Lung (tissue), 11 donors: ENCODE measurements at regions not wholly inside any gene's neighbourhood (a gene's known extent, or its start where the extent isn't known, plus 50 kb on each side); places are given as distances from the start of the nearest gene placed in this dataset.

Experiments
- ATAC-seq: fragments of 200-7000 bp; cut with Tn5 transposase; one replicate; pipeline ENCODE4 v1.9.1; 2020; ENCODE audit warnings: moderate number of reproducible peaks; ENCODE audit not compliant: insufficient read depth, low FRiP score
- DNase-seq, 3 donors: peaks; one replicate each; pipeline ENCODE4 v3.0.0-alpha.2; 2013 to 2017
- H3K27ac ChIP-seq, 2 donors: one replicate each; pipeline ENCODE4 v1.5.1; 2013; ENCODE audit warnings: mild to moderate bottlenecking in 2 of 2, moderate library complexity in 2 of 2, control low read depth in 1 of 2, inconsistent platforms in 1 of 2, low read depth in 1 of 2, low read length in 1 of 2
- H3K27me3 ChIP-seq, 3 donors: one replicate each; pipeline ENCODE4 v1.5.1; 2013; ENCODE audit warnings: low read length in 2 of 3; ENCODE audit not compliant: control insufficient read depth in 3 of 3, insufficient read depth in 3 of 3
- H3K36me3 ChIP-seq, 4 donors: one replicate each; pipeline ENCODE4 v1.5.1; 2013; ENCODE audit warnings: low read length in 4 of 4, mild to moderate bottlenecking in 1 of 4, moderate library complexity in 1 of 4; ENCODE audit not compliant: control insufficient read depth in 4 of 4, insufficient read depth in 4 of 4
- H3K4me1 ChIP-seq, 5 donors: one replicate each; pipeline ENCODE4 v1.5.1; 2013; ENCODE audit warnings: low read length in 5 of 5, mild to moderate bottlenecking in 2 of 5, moderate library complexity in 1 of 5; ENCODE audit not compliant: control insufficient read depth in 5 of 5, insufficient read depth in 5 of 5
- H3K4me3 ChIP-seq: one replicate; pipeline ENCODE4 v1.5.1; 2013; ENCODE audit warnings: mild to moderate bottlenecking, control low read depth, moderate library complexity
- H3K9ac ChIP-seq, 2 donors: one replicate each; pipeline ENCODE4 v1.5.1; 2013; ENCODE audit warnings: low read length in 2 of 2, control low read depth in 1 of 2; ENCODE audit not compliant: insufficient read depth in 1 of 2
- H3K9me3 ChIP-seq, 4 donors: one replicate each; pipeline ENCODE4 v1.5.1; 2013; ENCODE audit warnings: low read length in 3 of 4, mild to moderate bottlenecking in 1 of 4, moderate library complexity in 1 of 4; ENCODE audit not compliant: control insufficient read depth in 4 of 4, insufficient read depth in 3 of 4
- WGBS, 2 donors: extraction: QIAGEN DNeasy Blood & Tissue Kit; methylation state at CpG; one replicate each; pipeline ENCODE4 v1.1.7; 2013; 5-methylcytosine and 5-hydroxymethylcytosine counted together
- TF ChIP-seq, protein P1 (sequence below): IDR thresholded peaks from 2 replicates; pipeline ENCODE4 v1.5.1; 2012; ENCODE audit warnings: mild to moderate bottlenecking; ENCODE audit errors: control extremely low read depth, extremely low read depth
- donor health status: control.
- donor health status: control.
- donor health status: Bipolar disorder and iron deficiency.
- donor health status: healthy.
- donor health status: DM: yes; HTN: yes; CAD: no.

DNA sequence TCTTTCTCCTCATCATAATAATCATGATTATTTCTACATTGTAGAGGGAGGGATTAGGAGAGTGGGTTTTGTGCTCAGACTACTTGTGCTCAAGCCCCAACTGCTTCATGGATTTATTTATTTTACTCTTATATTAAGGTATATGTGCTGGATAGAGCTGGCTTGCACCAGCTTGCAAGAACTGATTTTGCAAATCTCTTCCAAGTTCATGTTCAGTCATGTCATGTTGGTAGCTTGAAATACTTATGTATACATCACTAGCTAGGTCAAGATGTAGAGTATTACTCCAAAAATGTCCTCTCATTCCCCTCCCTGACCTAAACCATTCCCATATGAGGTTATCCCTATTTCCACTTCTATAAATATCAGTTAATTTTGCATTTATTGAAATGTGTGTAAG, 293.9 kb upstream of the RBMS3 start:
- TF ChIP-seq, protein P1, sequence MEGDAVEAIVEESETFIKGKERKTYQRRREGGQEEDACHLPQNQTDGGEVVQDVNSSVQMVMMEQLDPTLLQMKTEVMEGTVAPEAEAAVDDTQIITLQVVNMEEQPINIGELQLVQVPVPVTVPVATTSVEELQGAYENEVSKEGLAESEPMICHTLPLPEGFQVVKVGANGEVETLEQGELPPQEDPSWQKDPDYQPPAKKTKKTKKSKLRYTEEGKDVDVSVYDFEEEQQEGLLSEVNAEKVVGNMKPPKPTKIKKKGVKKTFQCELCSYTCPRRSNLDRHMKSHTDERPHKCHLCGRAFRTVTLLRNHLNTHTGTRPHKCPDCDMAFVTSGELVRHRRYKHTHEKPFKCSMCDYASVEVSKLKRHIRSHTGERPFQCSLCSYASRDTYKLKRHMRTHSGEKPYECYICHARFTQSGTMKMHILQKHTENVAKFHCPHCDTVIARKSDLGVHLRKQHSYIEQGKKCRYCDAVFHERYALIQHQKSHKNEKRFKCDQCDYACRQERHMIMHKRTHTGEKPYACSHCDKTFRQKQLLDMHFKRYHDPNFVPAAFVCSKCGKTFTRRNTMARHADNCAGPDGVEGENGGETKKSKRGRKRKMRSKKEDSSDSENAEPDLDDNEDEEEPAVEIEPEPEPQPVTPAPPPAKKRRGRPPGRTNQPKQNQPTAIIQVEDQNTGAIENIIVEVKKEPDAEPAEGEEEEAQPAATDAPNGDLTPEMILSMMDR, result no peak
- H3K4me1 ChIP-seq, result no peaks in the 10 kb centered on the region
- H3K27ac ChIP-seq, result no peak overlapping the region
- H3K9me3 ChIP-seq, result no peaks in the 10 kb centered on the region
- DNase-seq, result no peak
- H3K27me3 ChIP-seq, result no peaks in the 10 kb centered on the region
- H3K4me3 ChIP-seq, result no peak overlapping the region
- no peak for ATAC-seq
- no peaks in the 10 kb centered on the region for H3K36me3 ChIP-seq
- no peak overlapping the region for H3K9ac ChIP-seq

DNA sequence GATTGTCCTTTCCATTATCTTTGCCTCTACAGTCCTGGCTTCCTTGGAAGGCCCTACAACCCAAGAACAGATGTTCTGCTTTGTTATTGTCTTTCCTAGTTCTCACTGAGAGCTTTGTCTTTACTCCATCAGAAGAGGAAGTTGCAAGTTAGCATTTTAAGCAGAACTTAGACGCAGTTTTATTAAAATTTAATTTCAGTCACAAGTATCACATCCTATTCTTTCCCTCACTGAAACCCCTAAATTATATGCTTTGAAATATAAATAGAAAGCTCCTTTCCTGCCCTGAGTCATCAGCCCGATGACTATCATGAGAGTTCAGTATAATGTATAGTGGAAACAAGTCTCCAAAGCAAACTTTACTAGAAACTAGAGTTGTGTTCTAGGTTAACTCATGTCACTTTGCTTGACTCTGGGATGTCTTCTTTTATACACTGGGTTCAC, 291.2 kb upstream of the RBMS3 start:
- H3K4me1 ChIP-seq, result no peaks in the 10 kb centered on the region
- no peaks in the 10 kb centered on the region for H3K9me3 ChIP-seq
- H3K27ac ChIP-seq, result no peak overlapping the region
- H3K9ac ChIP-seq, result no peak overlapping the region
- H3K4me3 ChIP-seq, result no peak overlapping the region
- H3K27me3 ChIP-seq, result no peaks in the 10 kb centered on the region
- no peaks in the 10 kb centered on the region for H3K36me3 ChIP-seq
- DNase-seq (no peak), ATAC-seq (no peak)
- 30 to 47% methylated on average over 2 of the region's 2 CpGs for WGBS, 2 donors
- TF ChIP-seq, protein P1, result no peak

DNA sequence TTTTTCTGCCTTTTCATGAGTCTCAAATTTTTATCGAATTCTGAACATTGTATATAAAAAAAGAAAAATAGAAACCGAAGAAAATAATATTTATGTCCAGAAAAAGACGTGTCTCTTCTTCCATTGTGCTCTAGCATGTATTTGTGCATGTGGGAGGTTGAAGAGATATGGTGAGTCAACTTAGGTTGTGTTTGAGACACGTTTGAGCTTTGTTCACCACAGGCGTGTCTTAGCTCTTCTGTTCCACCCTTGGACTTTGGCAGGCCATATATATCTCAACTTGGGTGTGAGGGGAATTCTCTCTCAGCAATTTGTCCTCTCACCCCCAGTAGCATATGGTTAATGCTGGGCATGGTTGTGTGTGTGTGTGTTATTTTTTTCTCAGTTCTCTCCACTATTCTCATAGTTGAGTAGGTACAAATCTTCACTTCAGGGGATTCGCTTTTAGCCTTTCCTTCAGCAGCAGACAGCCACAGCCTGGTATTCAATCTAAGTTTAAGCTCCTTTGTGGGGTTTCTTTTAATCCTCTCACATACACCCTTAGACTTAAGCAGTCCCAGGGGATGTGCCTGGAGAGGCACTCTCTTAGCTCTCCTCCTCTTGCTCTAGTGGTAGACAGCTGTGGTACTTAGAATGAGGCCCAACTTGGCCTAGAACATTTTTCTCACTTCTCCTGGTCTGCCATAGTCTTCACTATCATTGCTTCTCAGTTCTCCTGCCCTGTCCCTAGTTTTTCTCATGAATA, 286.5 kb upstream of the RBMS3 start:
- ATAC-seq, result no peak

More for the DNA sequence above, 286.5 kb upstream of the RBMS3 start:
- TF ChIP-seq, protein P1, result no peak
- H3K27me3 ChIP-seq, result no peaks in the 10 kb centered on the region
- 91 to 93% methylated on average over 6 of the region's 6 CpGs for WGBS, 2 donors
- DNase-seq, result no peak
- H3K9ac ChIP-seq, result no peak overlapping the region
- H3K36me3 ChIP-seq, result no peaks in the 10 kb centered on the region
- H3K27ac ChIP-seq, result no peak overlapping the region
- no peak overlapping the region for H3K4me3 ChIP-seq
- H3K9me3 ChIP-seq, result no peaks in the 10 kb centered on the region
- H3K4me1 ChIP-seq, result no peaks in the 10 kb centered on the region
